SK-N-SH treated with all-trans-retinoic acid at 6 μM for 48 hours (cell line): ENCODE measurements at regions not wholly inside any gene's neighbourhood (a gene's known extent, or its start where the extent isn't known, plus 50 kb on each side); places are given as distances from the start of the nearest gene placed in this dataset.

Source experiments
- ATAC-seq: fragments of 200-7000 bp; cut with Tn5 transposase; 3 replicates; pipeline ENCODE4 v1.9.1; 2020; ENCODE audit warnings: mild to moderate bottlenecking, moderate library complexity
- ARNTL ChIP-seq: fragments of 450-650 bp; formaldehyde crosslinking; IDR thresholded peaks from 2 replicates; pipeline ENCODE4 v1.5.0; 2020; ENCODE audit warnings: low read depth, mild to moderate bottlenecking, moderate library complexity, borderline replicate concordance
- BACH2 ChIP-seq: fragments of 250-450 bp; sonication (Bioruptor Pico); IDR thresholded peaks from 2 replicates; pipeline ENCODE4 v1.9.0; 2021; ENCODE audit warnings: mild to moderate bottlenecking, borderline replicate concordance
- CSDC2 ChIP-seq: fragments of 250-450 bp; sonication (Bioruptor Pico); IDR thresholded peaks from 2 replicates; pipeline ENCODE4 v1.5.0; 2020; ENCODE audit warnings: mild to moderate bottlenecking, moderate library complexity
- CSRNP3 ChIP-seq: fragments of 250-450 bp; sonication (Bioruptor Pico); IDR thresholded peaks from 2 replicates; pipeline ENCODE4 v1.5.1; 2021; ENCODE audit warnings: mild to moderate bottlenecking, moderate library complexity
- GLIS3 ChIP-seq: fragments of 250-450 bp; sonication (Bioruptor Pico); IDR thresholded peaks from 2 replicates; pipeline ENCODE4 v1.5.0; 2020; ENCODE audit warnings: mild to moderate bottlenecking, moderate library complexity
- ISL1 ChIP-seq: fragments of 250-450 bp; sonication (Bioruptor Pico); IDR thresholded peaks from 2 replicates; pipeline ENCODE4 v2.1.2; 2022; ENCODE audit warnings: mild to moderate bottlenecking, moderate library complexity
- OSR1 ChIP-seq: fragments of 250-450 bp; sonication (Bioruptor Pico); IDR thresholded peaks from 2 replicates; pipeline ENCODE4 v1.8.0; 2022; ENCODE audit warnings: moderate library complexity, mild to moderate bottlenecking, inconsistent platforms
- PATZ1 ChIP-seq: fragments of 250-450 bp; sonication (Bioruptor Pico); IDR thresholded peaks from 2 replicates; pipeline ENCODE4 v1.8.0; 2020; ENCODE audit warnings: mild to moderate bottlenecking, moderate library complexity, borderline replicate concordance
- PPARA ChIP-seq: fragments of 250-450 bp; sonication (Bioruptor Pico); IDR thresholded peaks from 2 replicates; pipeline ENCODE4 v1.5.0; 2020; ENCODE audit warnings: mild to moderate bottlenecking, borderline replicate concordance
- RARB ChIP-seq: fragments of 250-450 bp; sonication (Bioruptor Pico); IDR thresholded peaks from 2 replicates; pipeline ENCODE4 v1.8.0; 2021; ENCODE audit warnings: mild to moderate bottlenecking, moderate library complexity
- SNAI2 ChIP-seq: fragments of 250-450 bp; sonication (Bioruptor Pico); IDR thresholded peaks from 2 replicates; pipeline ENCODE4 v1.5.0; 2020; ENCODE audit warnings: mild to moderate bottlenecking, moderate library complexity
- TCF4 ChIP-seq: fragments of 250-450 bp; sonication (Bioruptor Pico); IDR thresholded peaks from 2 replicates; pipeline ENCODE4 v1.8.0; 2021; ENCODE audit warnings: mild to moderate bottlenecking, moderate library complexity, borderline replicate concordance
- TOX ChIP-seq: fragments of 250-450 bp; sonication (Bioruptor Pico); IDR thresholded peaks from 2 replicates; pipeline ENCODE4 v1.8.0; 2021; ENCODE audit warnings: mild to moderate bottlenecking, moderate library complexity, borderline replicate concordance
- TSHZ2 ChIP-seq: fragments of 250-450 bp; sonication (Bioruptor Pico); IDR thresholded peaks from 2 replicates; pipeline ENCODE4 v1.5.0; 2020; ENCODE audit warnings: mild to moderate bottlenecking, moderate library complexity
- ZFP3 ChIP-seq: fragments of 250-450 bp; sonication (Bioruptor Pico); IDR thresholded peaks from 2 replicates; pipeline ENCODE4 v1.5.0; 2020; ENCODE audit warnings: mild to moderate bottlenecking, moderate library complexity
- ZFP30 ChIP-seq: fragments of 450-650 bp; formaldehyde crosslinking; IDR thresholded peaks from 2 replicates; pipeline ENCODE4 v1.5.0; 2022; ENCODE audit warnings: mild to moderate bottlenecking, moderate library complexity
- ZNF565 ChIP-seq: fragments of 450-650 bp; formaldehyde crosslinking; conservative IDR thresholded peaks from 2 replicates; pipeline ENCODE4 v1.5.0; 2020; ENCODE audit warnings: low read depth, mild to moderate bottlenecking, moderate library complexity
- ZNF8 ChIP-seq: fragments of 450-650 bp; formaldehyde crosslinking; IDR thresholded peaks from 2 replicates; pipeline ENCODE4 v1.5.0; 2020; ENCODE audit warnings: mild to moderate bottlenecking, moderate library complexity
- TF ChIP-seq, protein P1 (sequence below): fragments of 250-450 bp; sonication (Bioruptor Pico); IDR thresholded peaks from 2 replicates; pipeline ENCODE4 v1.5.1; 2020; ENCODE audit warnings: low read depth, mild to moderate bottlenecking, moderate library complexity
- TF ChIP-seq, protein P2 (sequence below): fragments of 250-450 bp; sonication (Bioruptor Pico); IDR thresholded peaks from 2 replicates; pipeline ENCODE4 v1.8.0; 2021; ENCODE audit warnings: low read depth, mild to moderate bottlenecking, moderate library complexity, borderline replicate concordance

DNA sequence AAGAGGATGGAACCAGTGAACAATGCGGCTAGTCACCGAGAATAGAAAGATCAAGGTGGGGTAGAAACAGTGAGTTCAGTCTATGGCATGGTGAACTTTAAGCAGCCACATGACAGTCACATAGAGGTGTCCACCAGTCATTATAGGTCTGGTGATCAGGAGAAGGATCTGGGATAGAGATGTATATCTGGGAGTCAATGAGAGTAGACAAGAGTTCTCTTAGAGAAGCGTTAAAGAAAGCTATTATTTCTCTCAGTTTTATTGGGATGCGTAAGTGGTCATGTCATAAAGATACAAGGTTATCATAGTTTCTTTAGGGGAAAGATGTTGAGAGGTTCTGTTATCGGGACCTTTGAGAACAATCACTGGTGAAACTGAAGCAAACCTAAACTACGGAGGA lies 136.1 kb upstream of the SLC38A2 start (continued):
- no peak for TF ChIP-seq TSHZ2 (CRISPR knock-in tag)
- TF ChIP-seq BACH2, result no peak
- TF ChIP-seq RARB (CRISPR knock-in tag), result no peak
- TF ChIP-seq ZFP3, result no peak
- TF ChIP-seq PPARA, result no peak

DNA sequence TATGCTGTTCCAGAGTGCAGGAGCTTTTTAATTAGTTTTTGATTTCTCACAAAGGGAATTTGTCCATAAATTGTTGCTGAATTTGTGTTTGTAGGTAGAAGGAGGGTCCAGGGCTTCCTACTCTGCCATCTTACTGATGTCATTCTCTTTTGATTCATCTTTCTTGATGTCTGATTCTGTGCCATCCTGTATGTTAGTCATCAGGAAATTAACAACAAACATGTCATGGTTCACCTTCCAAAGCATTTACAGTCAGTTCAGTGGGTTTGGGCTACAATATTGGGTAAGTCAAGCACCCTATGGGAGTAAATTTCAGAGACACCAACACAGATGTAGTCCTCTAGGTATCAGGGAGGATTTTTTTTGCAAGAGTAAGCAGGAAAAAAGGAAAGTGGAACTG lies 135.2 kb upstream of the SLC38A2 start:
- TF ChIP-seq, protein P1, sequence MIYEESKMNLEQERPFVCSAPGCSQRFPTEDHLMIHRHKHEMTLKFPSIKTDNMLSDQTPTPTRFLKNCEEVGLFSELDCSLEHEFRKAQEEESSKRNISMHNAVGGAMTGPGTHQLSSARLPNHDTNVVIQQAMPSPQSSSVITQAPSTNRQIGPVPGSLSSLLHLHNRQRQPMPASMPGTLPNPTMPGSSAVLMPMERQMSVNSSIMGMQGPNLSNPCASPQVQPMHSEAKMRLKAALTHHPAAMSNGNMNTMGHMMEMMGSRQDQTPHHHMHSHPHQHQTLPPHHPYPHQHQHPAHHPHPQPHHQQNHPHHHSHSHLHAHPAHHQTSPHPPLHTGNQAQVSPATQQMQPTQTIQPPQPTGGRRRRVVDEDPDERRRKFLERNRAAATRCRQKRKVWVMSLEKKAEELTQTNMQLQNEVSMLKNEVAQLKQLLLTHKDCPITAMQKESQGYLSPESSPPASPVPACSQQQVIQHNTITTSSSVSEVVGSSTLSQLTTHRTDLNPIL (CRISPR knock-in tag), result no peak
- TF ChIP-seq BACH2 (no peak), CSDC2 (no peak), GLIS3 (no peak), TSHZ2 (CRISPR knock-in tag) (no peak), ISL1 (CRISPR knock-in tag) (no peak), ZNF8 (CRISPR knock-in tag) (no peak), TCF4 (CRISPR knock-in tag) (no peak), PPARA (no peak), ZFP30 (CRISPR knock-in tag) (no peak), OSR1 (CRISPR knock-in tag) (no peak), RARB (CRISPR knock-in tag) (no peak), PATZ1 (CRISPR knock-in tag) (no peak), ARNTL (CRISPR knock-in tag) (no peak), SNAI2 (CRISPR knock-in tag) (no peak), CSRNP3 (CRISPR knock-in tag) (no peak), TOX (CRISPR knock-in tag) (no peak), ZFP3 (no peak), ZNF565 (CRISPR knock-in tag) (no peak)
- TF ChIP-seq, protein P2, sequence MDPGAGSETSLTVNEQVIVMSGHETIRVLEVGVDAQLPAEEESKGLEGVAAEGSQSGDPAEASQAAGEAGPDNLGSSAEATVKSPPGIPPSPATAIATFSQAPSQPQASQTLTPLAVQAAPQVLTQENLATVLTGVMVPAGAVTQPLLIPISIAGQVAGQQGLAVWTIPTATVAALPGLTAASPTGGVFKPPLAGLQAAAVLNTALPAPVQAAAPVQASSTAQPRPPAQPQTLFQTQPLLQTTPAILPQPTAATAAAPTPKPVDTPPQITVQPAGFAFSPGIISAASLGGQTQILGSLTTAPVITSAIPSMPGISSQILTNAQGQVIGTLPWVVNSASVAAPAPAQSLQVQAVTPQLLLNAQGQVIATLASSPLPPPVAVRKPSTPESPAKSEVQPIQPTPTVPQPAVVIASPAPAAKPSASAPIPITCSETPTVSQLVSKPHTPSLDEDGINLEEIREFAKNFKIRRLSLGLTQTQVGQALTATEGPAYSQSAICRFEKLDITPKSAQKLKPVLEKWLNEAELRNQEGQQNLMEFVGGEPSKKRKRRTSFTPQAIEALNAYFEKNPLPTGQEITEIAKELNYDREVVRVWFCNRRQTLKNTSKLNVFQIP (CRISPR knock-in tag), result no peak
- ATAC-seq, result no peak
